CD4-positive, alpha-beta T cell treated with Interferon alpha-2 for 1 hour (primary cell): ENCODE measurements at regions not wholly inside any gene's neighbourhood (a gene's known extent, or its start where the extent isn't known, plus 50 kb on each side); places are given as distances from the start of the nearest gene placed in this dataset.

ENCODE experiments used
- DNase-seq, 2 donors: peaks; one replicate each; pipeline ENCODE4 v3.0.0-alpha.2; 2020 to 2022

DNA sequence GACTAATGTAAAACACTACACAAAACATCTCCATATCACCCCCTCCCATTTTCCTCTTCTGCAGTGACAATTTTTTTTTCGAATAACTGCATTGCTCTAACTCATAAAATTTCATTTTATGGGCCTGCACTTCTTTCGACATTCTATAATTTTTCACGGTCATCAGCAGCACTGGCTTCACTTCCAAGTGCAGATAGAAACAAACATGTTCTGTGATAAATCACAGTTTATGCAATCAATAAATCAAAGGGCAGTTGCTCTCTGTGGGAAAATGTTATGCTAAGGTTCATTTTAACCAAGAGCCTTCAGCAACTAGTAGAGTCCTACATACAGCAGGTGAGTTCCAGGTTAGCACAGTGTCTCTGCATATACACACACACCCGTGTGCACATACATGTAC lies 100.1 kb downstream of the GPAM start:
- DNase-seq: no peak

DNA sequence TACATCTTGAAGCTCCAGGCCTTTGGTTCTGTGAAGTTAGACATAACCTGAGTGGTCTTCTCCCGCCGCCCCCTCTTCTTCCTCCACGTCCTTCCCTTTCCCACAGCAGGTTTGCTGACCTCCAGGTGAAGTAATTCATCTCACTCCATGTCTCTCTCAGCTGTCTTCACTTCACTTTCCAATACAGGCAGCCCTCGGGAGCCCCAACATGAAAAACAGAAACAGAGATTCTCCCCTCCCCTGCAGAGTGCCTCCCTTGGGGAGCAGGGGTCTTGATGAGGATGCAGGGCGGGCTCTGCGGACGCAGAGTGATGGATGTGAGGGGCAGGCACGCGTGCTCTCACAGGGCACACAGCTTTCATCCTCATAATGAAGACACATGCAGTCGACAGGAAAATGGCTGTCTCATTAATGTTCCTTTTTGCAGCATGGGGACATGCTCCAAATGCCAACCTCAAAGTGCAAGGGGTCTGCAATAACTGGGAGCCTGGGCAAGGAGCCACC lies 95.6 kb downstream of the GPAM start:
- no peak for DNase-seq

DNA sequence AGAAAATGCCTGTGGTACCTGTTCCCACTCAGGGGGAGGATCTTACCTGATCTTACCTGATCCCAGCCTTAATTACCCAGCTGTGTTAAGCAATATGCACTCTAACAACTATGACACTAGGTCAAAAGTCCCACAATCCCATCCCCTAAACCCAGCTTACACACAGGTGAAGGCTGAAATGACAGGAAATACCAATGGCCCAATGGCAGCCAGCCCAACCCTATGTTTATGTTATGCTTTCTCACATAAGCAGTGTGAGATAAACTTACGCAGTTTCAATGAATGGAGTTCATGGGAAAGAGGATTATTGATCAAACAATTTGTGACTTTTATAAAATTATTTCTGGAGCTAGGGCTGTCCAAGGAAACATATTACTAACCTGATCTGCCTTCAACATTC lies 91.9 kb downstream of the GPAM start:
- DNase-seq: no peak

DNA sequence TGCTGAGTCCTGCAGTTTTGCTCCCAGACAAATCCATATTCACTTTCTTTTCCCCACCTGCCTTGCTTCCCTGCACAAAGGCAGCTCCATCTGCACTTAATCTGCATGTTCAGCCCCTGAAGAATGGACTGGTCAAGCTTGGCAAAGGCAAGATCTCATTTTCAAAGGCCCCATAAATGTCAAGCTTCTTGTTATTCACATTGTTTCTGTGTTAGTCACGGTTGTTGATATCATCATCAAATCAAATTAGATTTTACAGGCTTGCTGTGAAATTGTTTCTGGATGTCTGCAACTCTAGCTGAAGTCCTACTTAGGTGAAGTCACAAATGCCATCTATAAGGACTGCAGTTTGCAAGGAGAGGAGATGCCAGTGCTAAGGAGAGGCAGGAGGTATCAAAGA lies 91.0 kb downstream of the GPAM start:
- no peak for DNase-seq

DNA sequence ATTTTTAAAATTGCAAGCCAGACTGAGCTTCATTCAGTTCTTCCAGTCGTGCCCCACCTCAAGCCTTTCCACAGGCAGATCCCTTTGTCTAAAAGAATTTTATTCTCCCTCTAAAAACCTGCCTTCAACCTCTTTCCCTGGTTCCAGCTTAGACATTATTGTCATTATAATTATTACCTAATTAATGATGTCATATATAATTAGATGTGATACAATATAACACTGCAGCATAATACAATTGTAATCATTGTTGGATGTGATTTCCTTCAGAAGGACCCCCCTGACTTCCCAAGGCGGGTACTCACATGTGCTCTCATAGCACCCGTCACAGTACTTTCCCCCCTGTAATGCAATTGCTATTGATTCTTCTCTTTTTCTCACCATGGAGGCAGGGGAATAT lies 88.6 kb downstream of the GPAM start:
- DNase-seq: no peak

DNA sequence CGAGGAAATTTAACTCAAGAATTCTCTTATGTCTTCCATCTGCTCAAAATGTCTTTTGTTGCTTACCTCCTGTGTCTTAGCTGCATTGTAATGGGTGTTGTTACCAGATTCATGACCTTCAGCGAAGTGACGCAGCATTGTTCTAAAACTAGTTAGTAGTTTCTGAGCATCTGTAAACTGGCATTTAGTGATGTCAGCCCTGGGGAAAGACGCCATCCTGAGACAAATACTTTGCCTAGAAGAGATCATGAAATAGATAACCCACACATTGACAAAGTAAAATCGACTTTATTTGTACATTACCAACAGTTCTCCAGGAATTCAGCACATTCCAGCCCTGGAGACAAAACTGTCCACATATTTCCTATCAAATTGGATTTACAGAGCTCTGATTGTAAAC lies 87.8 kb downstream of the GPAM start:
- DNase-seq: no peak

DNA sequence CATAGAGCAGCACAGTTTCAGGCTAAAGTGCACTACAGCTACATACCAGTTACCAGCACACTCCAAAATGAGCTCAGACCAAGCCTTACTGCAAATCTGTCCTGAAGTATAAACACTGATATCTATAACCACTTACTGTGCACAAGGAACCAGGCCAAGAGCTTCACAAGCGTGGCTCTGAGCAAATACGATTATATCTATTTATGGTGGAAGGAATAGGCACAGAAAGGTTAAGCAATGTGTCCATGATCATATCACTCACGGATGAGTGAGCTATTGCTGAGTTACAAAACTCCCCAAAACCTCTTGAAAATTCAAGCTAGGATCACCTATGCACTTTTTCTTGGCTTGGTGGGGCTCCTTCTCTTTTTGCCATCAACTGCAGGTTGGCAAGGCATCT lies 84.9 kb downstream of the GPAM start:
- no peak for DNase-seq
